ENCODE measurements at regions not wholly inside any gene's neighbourhood (a gene's known extent, or its start where the extent isn't known, plus 50 kb on each side); places are given as distances from the start of the nearest gene placed in this dataset.

DNA sequence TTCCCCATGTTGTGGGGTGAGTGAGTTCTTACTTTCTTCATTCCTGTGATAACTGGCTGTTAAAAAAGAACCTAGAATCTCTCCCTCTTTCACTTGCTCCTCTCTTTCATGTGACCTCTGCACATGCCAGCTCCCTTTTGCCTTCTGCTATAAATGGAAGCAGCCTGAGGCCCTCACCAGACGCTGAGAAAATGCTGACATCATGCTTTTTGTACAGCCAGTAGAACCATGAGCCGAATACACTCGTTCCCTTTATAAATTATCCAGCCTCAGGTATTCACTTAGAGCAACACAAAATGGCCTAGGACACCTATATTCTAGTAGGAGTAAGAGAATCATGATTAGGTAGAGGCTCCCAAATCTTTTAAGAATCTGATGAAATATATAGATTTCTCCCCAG lies 333.5 kb downstream of the LRIG3 start:
- ATAC-seq (ENCODE audit: low read depth): no peak

More for the DNA sequence above, 333.5 kb downstream of the LRIG3 start:
- H4K20me1 ChIP-seq (ENCODE audit: insufficient read depth, low read length): no peaks in the 10 kb centered on the region
- in situ Hi-C loops (cut with MboI; ENCODE audit: low sequenced_read_pairs): no loop called here
- H3K27ac ChIP-seq (ENCODE audit: insufficient read depth, low read length): no peak overlapping the region
- no peak overlapping the region for H3K9ac ChIP-seq (ENCODE audit: low read depth, low read length)
- peaks cover 3% of the 10 kb centered on the region; the same call in 1 of the 2 replicates for H3K9me1 ChIP-seq (ENCODE audit: insufficient read depth, low read length)
- no peak overlapping the region for H4K5ac ChIP-seq (ENCODE audit: low read depth, low read length)
- H2AK5ac ChIP-seq (ENCODE audit: low read depth, low read length): no peak overlapping the region
- POLR2A ChIA-PET (ENCODE audit: unreplicated experiment): no interaction called here
- H2AK9ac ChIP-seq (replicated peaks; ENCODE audit: low read depth, low read length, poor library complexity): no peak overlapping the region
- no peak overlapping the region for H4K91ac ChIP-seq (ENCODE audit: insufficient read depth, low read depth, low read length)
- dilution Hi-C loops (cut with HindIII; ENCODE audit: low sequenced_read_pairs, unreplicated experiment): no loop called here
- intact Hi-C loops (cut with micrococcal nuclease): no loop called here
- no peak overlapping the region for H2AFZ ChIP-seq (replicated peaks; ENCODE audit: low read length, poor library complexity)
- no peak overlapping the region for H4K8ac ChIP-seq (ENCODE audit: low read depth in 2 of 2, low read length in 2 of 2)
- peaks cover 3% of the 10 kb centered on the region; the same call in 1 of the 2 replicates for H3K4me1 ChIP-seq (ENCODE audit: control insufficient read depth, insufficient read depth, low read length)
- no peak overlapping the region for H3K56ac ChIP-seq (ENCODE audit: extremely low read depth, insufficient read depth, low read length)
- WGBS, 2 experiments (ENCODE audit: extremely low coverage in 2 of 2, insufficient read length in 1 of 2): no CpG with 5 or more reads among the region's 3 CpGs
- no peaks in the 10 kb centered on the region for H3K36me3 ChIP-seq (ENCODE audit: control insufficient read depth, insufficient read depth, low read length)
- no peak overlapping the region for H3K4me3 ChIP-seq (ENCODE audit: insufficient read depth, low read depth, low read length)
- no peak overlapping the region for H3K14ac ChIP-seq (replicated peaks; ENCODE audit: low read depth, low read length)
- no peaks in the 10 kb centered on the region for H3K9me3 ChIP-seq (ENCODE audit: control insufficient read depth, insufficient read depth, low read length)
- no peak overlapping the region for H2BK5ac ChIP-seq (ENCODE audit: low read depth, low read length, poor library complexity, severe bottlenecking)
- H3K79me1 ChIP-seq (ENCODE audit: low read depth in 1 of 2, low read length in 2 of 2): no peaks in the 10 kb centered on the region
- H3K18ac ChIP-seq (ENCODE audit: low read depth, low read length): no peak overlapping the region
- no peak overlapping the region for H2BK120ac ChIP-seq (ENCODE audit: low read depth, low read length)
- H3K4ac ChIP-seq (ENCODE audit: low read depth, low read length): no peak overlapping the region
- no peaks in the 10 kb centered on the region for H3K27me3 ChIP-seq (ENCODE audit: control insufficient read depth, insufficient read depth, low read length)
- no peak overlapping the region for H3K4me2 ChIP-seq (ENCODE audit: low read depth, low read length)
- H2BK15ac ChIP-seq (ENCODE audit: low read depth, low read length): no peak overlapping the region
- CTCF ChIA-PET: no interaction called here
- no peak for DNase-seq
- peak; percentile 94 for TF ChIP-seq MAFK (IDR thresholded peaks at IDR 0.05; ENCODE audit: low read depth, low read length)
- no peak for TF ChIP-seq MAZ (IDR thresholded peaks at IDR 0.05; ENCODE audit: borderline replicate concordance, low read depth, low read length)
- no peak for TF ChIP-seq RCOR1 (IDR thresholded peaks at IDR 0.05; ENCODE audit: insufficient replicate concordance, low read length)
- TF ChIP-seq, protein P1, sequence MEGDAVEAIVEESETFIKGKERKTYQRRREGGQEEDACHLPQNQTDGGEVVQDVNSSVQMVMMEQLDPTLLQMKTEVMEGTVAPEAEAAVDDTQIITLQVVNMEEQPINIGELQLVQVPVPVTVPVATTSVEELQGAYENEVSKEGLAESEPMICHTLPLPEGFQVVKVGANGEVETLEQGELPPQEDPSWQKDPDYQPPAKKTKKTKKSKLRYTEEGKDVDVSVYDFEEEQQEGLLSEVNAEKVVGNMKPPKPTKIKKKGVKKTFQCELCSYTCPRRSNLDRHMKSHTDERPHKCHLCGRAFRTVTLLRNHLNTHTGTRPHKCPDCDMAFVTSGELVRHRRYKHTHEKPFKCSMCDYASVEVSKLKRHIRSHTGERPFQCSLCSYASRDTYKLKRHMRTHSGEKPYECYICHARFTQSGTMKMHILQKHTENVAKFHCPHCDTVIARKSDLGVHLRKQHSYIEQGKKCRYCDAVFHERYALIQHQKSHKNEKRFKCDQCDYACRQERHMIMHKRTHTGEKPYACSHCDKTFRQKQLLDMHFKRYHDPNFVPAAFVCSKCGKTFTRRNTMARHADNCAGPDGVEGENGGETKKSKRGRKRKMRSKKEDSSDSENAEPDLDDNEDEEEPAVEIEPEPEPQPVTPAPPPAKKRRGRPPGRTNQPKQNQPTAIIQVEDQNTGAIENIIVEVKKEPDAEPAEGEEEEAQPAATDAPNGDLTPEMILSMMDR (conservative IDR thresholded peaks at IDR 0.05; ENCODE audit: low read depth, low read length): no peak
- TF ChIP-seq FOS (IDR thresholded peaks at IDR 0.05; ENCODE audit: low read depth, low read length): no peak
- no peak overlapping the region for H3K23ac ChIP-seq (ENCODE audit: low read depth, low read length)
- H2BK20ac ChIP-seq (ENCODE audit: low read depth, low read length): no peak overlapping the region
- BruUV-seq (replicated peaks): no TSS peak
